Stomach (tissue), 4 donors: ENCODE measurements at regions not wholly inside any gene's neighbourhood (a gene's known extent, or its start where the extent isn't known, plus 50 kb on each side); places are given as distances from the start of the nearest gene placed in this dataset.

Source experiments
- CTCF ChIP-seq, 7 experiments: fragments of 450-650 bp in 4 of 7; fragments of 200-600 bp in 3 of 7; sonication (generic) in 3 of 7; IDR thresholded peaks; one replicate each; pipeline ENCODE4 v1.5.1; 2016 to 2019; ENCODE audit warnings: antibody characterized with exemption in 7 of 7, control low read depth in 2 of 7, mild to moderate bottlenecking in 1 of 7
- EP300 ChIP-seq: sonication (generic); formaldehyde crosslinking; IDR thresholded peaks from one replicate; pipeline ENCODE4 v1.6.1; 2017; ENCODE audit warnings: antibody characterized with exemption
- POLR2A ChIP-seq, 4 donors: fragments of 450-650 bp; IDR thresholded peaks; one replicate each; pipeline ENCODE4 v1.6.1; 2016; ENCODE audit warnings: antibody characterized with exemption in 4 of 4, control low read depth in 2 of 4, mild to moderate bottlenecking in 1 of 4, moderate library complexity in 1 of 4
- POLR2AphosphoS5 ChIP-seq, 3 donors: sonication (generic); formaldehyde crosslinking; IDR thresholded peaks; one replicate each; pipeline ENCODE4 v1.6.1; 2016; ENCODE audit warnings: antibody characterized with exemption in 3 of 3

- no peak for TF ChIP-seq CTCF (IDR thresholded peaks at IDR 0.05)
- TF ChIP-seq POLR2A (IDR thresholded peaks at IDR 0.05) = no peak
- no peak for TF ChIP-seq POLR2AphosphoS5 (IDR thresholded peaks at IDR 0.05)
- TF ChIP-seq EP300 = no peak
These were observed 101.4 kb downstream of the RMI2 start for GRCh38 chr16:11446566-11447119.
